Right ventricle myocardium inferior (tissue), 1 donor: ENCODE measurements at regions not wholly inside any gene's neighbourhood (a gene's known extent, or its start where the extent isn't known, plus 50 kb on each side); places are given as distances from the start of the nearest gene placed in this dataset.
A peak's percentile ranks its signal among the peaks of the same experiment; 100 is the strongest.

Experiments
- ATAC-seq: fragments of 200-7000 bp; cut with Tn5 transposase; one replicate; pipeline ENCODE4 v1.9.1; 2020; ENCODE audit warnings: mild to moderate bottlenecking, moderate library complexity
- DNase-seq: peaks from one replicate; pipeline ENCODE4 v3.0.0; 2021; ENCODE audit errors: missing footprints
- intact Hi-C: fragments of 100-400 bp; cut with DNase I; formaldehyde crosslinking; loops from one replicate; pipeline ENCODE4 v1.11.0; 2022
- donor health status: DM: no; HTN: yes; CAD: no; lungs with severe emphysema.

- DNase-seq (no peak), ATAC-seq (no peak)
- intact Hi-C loops = loop anchor here (5.0 kb wide), 1 partner anchor 63 kb away; no protein-coding TSS in a partner anchor
These were observed 319.4 kb downstream of the TGFB2 start for GRCh38 chr1:218664385-218665170.

GRCh38 chr1:218665221-218665620, 320.1 kb downstream of the TGFB2 start:
- ATAC-seq (peak; percentile 93), DNase-seq (peak; percentile 65)
- intact Hi-C loops = no loop called here

- DNase-seq = no peak
- intact Hi-C loops = no loop called here
- ATAC-seq = no peak
These were observed 321.1 kb downstream of the TGFB2 start for GRCh38 chr1:218666263-218666662.

GRCh38 chr1:218667781-218668516, 322.8 kb downstream of the TGFB2 start:
- no peak for ATAC-seq
- DNase-seq = no peak
- intact Hi-C loops = no loop called here

GRCh38 chr1:218669431-218669830, 324.3 kb downstream of the TGFB2 start:
- no peak for ATAC-seq
- DNase-seq = no peak
- intact Hi-C loops = no loop called here

- ATAC-seq (no peak), DNase-seq (no peak)
- intact Hi-C loops = no loop called here
These were observed 325.7 kb downstream of the TGFB2 start for GRCh38 chr1:218670875-218671274.

GRCh38 chr1:218671573-218671972, 326.4 kb downstream of the TGFB2 start:
- no peak for DNase-seq
- intact Hi-C loops = no loop called here
- no peak for ATAC-seq

- no peak for DNase-seq
- ATAC-seq = no peak
- intact Hi-C loops = no loop called here
These were observed 328.0 kb downstream of the TGFB2 start for GRCh38 chr1:218673170-218673569.

- ATAC-seq = peak; percentile 54
- peak; percentile 22 for DNase-seq
- intact Hi-C loops = no loop called here
These were observed 329.2 kb downstream of the TGFB2 start for GRCh38 chr1:218674280-218674773.

GRCh38 chr1:218677026-218677425, 331.9 kb downstream of the TGFB2 start:
- ATAC-seq = no peak
- DNase-seq = no peak
- intact Hi-C loops = no loop called here

GRCh38 chr1:218679391-218679790, 334.3 kb downstream of the TGFB2 start:
- DNase-seq (no peak), ATAC-seq (no peak)
- intact Hi-C loops = no loop called here

GRCh38 chr1:218679988-218680748, 335.0 kb downstream of the TGFB2 start:
- intact Hi-C loops = no loop called here
- DNase-seq (no peak), ATAC-seq (no peak)

GRCh38 chr1:218683242-218683641, 338.1 kb downstream of the TGFB2 start:
- intact Hi-C loops = no loop called here
- no peak for DNase-seq
- ATAC-seq = no peak

GRCh38 chr1:218686258-218686657, 341.1 kb downstream of the TGFB2 start:
- intact Hi-C loops = no loop called here
- DNase-seq (no peak), ATAC-seq (no peak)

GRCh38 chr1:218686761-218687160, 341.6 kb downstream of the TGFB2 start:
- intact Hi-C loops = no loop called here
- DNase-seq (no peak), ATAC-seq (no peak)

- intact Hi-C loops = no loop called here
- DNase-seq (no peak), ATAC-seq (no peak)
These were observed 347.7 kb downstream of the TGFB2 start for GRCh38 chr1:218692808-218693207.

GRCh38 chr1:218693599-218693998, 348.5 kb downstream of the TGFB2 start:
- intact Hi-C loops = no loop called here
- DNase-seq (no peak), ATAC-seq (no peak)

GRCh38 chr1:218694085-218694484, 348.9 kb downstream of the TGFB2 start:
- intact Hi-C loops = no loop called here
- DNase-seq = no peak
- no peak for ATAC-seq

- no peak for ATAC-seq
- intact Hi-C loops = no loop called here
- DNase-seq = no peak
These were observed 349.5 kb downstream of the TGFB2 start for GRCh38 chr1:218694636-218695035.
